ENCODE measurements at regions not wholly inside any gene's neighbourhood (a gene's known extent, or its start where the extent isn't known, plus 50 kb on each side); places are given as distances from the start of the nearest gene placed in this dataset.

DNA sequence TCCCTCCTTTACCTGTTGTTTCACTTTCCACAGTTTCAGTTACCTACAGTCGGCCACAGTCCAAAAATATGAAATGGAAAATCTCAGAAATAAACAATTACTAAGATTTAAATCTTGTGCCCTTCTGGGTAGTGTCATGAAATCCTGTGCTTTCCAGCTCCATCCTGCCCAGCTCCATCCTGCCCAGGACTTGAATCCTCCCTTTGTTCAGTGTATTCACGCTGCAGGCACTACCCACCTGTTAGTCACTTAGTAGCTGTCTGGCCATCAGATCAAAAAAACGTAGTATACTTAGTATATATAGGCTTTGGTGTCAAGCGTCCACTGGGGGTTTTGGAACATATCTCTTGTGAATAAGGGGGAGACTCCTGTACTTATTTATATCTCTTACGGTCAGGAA is 329.0 kb upstream of the SEMA6D start:
- TF ChIP-seq CTCF (IDR thresholded peaks at IDR 0.05) (no peak), ATF6 (CRISPR knock-in tag; IDR thresholded peaks at IDR 0.05) (no peak), TEAD1 (CRISPR knock-in tag; IDR thresholded peaks at IDR 0.05) (no peak), FOXK1 (CRISPR knock-in tag; IDR thresholded peaks at IDR 0.05) (no peak), MLX (CRISPR knock-in tag; IDR thresholded peaks at IDR 0.05) (no peak), NFE2L1 (CRISPR knock-in tag; IDR thresholded peaks at IDR 0.05) (no peak)
- TF ChIP-seq, protein P1, sequence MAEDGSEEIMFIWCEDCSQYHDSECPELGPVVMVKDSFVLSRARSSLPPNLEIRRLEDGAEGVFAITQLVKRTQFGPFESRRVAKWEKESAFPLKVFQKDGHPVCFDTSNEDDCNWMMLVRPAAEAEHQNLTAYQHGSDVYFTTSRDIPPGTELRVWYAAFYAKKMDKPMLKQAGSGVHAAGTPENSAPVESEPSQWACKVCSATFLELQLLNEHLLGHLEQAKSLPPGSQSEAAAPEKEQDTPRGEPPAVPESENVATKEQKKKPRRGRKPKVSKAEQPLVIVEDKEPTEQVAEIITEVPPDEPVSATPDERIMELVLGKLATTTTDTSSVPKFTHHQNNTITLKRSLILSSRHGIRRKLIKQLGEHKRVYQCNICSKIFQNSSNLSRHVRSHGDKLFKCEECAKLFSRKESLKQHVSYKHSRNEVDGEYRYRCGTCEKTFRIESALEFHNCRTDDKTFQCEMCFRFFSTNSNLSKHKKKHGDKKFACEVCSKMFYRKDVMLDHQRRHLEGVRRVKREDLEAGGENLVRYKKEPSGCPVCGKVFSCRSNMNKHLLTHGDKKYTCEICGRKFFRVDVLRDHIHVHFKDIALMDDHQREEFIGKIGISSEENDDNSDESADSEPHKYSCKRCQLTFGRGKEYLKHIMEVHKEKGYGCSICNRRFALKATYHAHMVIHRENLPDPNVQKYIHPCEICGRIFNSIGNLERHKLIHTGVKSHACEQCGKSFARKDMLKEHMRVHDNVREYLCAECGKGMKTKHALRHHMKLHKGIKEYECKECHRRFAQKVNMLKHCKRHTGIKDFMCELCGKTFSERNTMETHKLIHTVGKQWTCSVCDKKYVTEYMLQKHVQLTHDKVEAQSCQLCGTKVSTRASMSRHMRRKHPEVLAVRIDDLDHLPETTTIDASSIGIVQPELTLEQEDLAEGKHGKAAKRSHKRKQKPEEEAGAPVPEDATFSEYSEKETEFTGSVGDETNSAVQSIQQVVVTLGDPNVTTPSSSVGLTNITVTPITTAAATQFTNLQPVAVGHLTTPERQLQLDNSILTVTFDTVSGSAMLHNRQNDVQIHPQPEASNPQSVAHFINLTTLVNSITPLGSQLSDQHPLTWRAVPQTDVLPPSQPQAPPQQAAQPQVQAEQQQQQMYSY (CRISPR knock-in tag; IDR thresholded peaks at IDR 0.05) = no peak
- TF ChIP-seq, protein P2, sequence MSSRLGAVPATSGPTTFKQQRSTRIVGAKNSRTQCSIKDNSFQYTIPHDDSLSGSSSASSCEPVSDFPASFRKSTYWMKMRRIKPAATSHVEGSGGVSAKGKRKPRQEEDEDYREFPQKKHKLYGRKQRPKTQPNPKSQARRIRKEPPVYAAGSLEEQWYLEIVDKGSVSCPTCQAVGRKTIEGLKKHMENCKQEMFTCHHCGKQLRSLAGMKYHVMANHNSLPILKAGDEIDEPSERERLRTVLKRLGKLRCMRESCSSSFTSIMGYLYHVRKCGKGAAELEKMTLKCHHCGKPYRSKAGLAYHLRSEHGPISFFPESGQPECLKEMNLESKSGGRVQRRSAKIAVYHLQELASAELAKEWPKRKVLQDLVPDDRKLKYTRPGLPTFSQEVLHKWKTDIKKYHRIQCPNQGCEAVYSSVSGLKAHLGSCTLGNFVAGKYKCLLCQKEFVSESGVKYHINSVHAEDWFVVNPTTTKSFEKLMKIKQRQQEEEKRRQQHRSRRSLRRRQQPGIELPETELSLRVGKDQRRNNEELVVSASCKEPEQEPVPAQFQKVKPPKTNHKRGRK (CRISPR knock-in tag; IDR thresholded peaks at IDR 0.05; ENCODE audit: borderline replicate concordance) = no peak
- TF ChIP-seq, protein P3, sequence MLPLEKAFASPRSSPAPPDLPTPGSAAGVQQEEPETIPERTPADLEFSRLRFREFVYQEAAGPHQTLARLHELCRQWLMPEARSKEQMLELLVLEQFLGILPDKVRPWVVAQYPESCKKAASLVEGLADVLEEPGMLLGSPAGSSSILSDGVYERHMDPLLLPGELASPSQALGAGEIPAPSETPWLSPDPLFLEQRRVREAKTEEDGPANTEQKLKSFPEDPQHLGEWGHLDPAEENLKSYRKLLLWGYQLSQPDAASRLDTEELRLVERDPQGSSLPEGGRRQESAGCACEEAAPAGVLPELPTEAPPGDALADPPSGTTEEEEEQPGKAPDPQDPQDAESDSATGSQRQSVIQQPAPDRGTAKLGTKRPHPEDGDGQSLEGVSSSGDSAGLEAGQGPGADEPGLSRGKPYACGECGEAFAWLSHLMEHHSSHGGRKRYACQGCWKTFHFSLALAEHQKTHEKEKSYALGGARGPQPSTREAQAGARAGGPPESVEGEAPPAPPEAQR (CRISPR knock-in tag; IDR thresholded peaks at IDR 0.05) = no peak

Data from WTC11 (cell line).